ENCODE measurements at regions not wholly inside any gene's neighbourhood (a gene's known extent, or its start where the extent isn't known, plus 50 kb on each side); places are given as distances from the start of the nearest gene placed in this dataset.

GRCh38 chr2:240214790-240215675 is 74.6 kb upstream of the OTOS start:
- Histone ChIP-seq H3K4me1 (no peaks in the 10 kb centered on the region), H3K9me3 (no peaks in the 10 kb centered on the region), H3K4me3 (ENCODE audit: low read depth, low read length) (no peak overlapping the region), H3K27me3 (peaks cover 11% of the 10 kb centered on the region), H3K36me3 (no peaks in the 10 kb centered on the region)
- no peak for TF ChIP-seq CTCF (IDR thresholded peaks at IDR 0.05; ENCODE audit: low read depth, low read length)
- DNase-seq = no peak

GRCh38 chr2:240215676-240216051 is 75.2 kb upstream of the OTOS start:
- Histone ChIP-seq H3K4me1 (no peaks in the 10 kb centered on the region), H3K9me3 (no peaks in the 10 kb centered on the region), H3K27me3 (peaks cover 11% of the 10 kb centered on the region), H3K4me3 (ENCODE audit: low read depth, low read length) (no peak overlapping the region), H3K36me3 (no peaks in the 10 kb centered on the region)
- no peak for DNase-seq
- no peak for TF ChIP-seq CTCF (IDR thresholded peaks at IDR 0.05; ENCODE audit: low read depth, low read length)

- Histone ChIP-seq H3K36me3 (no peaks in the 10 kb centered on the region), H3K9me3 (no peaks in the 10 kb centered on the region), H3K4me1 (no peaks in the 10 kb centered on the region), H3K27me3 (peaks cover 14% of the 10 kb centered on the region), H3K4me3 (ENCODE audit: low read depth, low read length) (no peak overlapping the region)
- TF ChIP-seq CTCF (IDR thresholded peaks at IDR 0.05; ENCODE audit: low read depth, low read length) = no peak
- DNase-seq = no peak
Observed at GRCh38 chr2:240216167-240216566, 75.7 kb upstream of the OTOS start.

GRCh38 chr2:240217431-240218301 is 77.2 kb upstream of the OTOS start:
- Histone ChIP-seq H3K27me3 (peaks cover 20% of the 10 kb centered on the region), H3K4me1 (no peaks in the 10 kb centered on the region), H3K36me3 (no peaks in the 10 kb centered on the region), H3K4me3 (ENCODE audit: low read depth, low read length) (no peak overlapping the region), H3K9me3 (no peaks in the 10 kb centered on the region)
- no peak for DNase-seq
- TF ChIP-seq CTCF (IDR thresholded peaks at IDR 0.05; ENCODE audit: low read depth, low read length) = no peak

- no peaks in the 10 kb centered on the region for H3K36me3 ChIP-seq
- no peak for DNase-seq
Observed at GRCh38 chr2:240219208-240219890, 78.9 kb upstream of the OTOS start.

More at GRCh38 chr2:240219208-240219890, 78.9 kb upstream of the OTOS start:
- H3K4me1 ChIP-seq = no peaks in the 10 kb centered on the region
- peaks cover 34% of the 10 kb centered on the region for H3K27me3 ChIP-seq
- H3K4me3 ChIP-seq (ENCODE audit: low read depth, low read length) = no peak overlapping the region
- no peaks in the 10 kb centered on the region for H3K9me3 ChIP-seq
- TF ChIP-seq CTCF (IDR thresholded peaks at IDR 0.05; ENCODE audit: low read depth, low read length) = no peak
